Neural cell (in vitro differentiated cells): ENCODE measurements at regions not wholly inside any gene's neighbourhood (a gene's known extent, or its start where the extent isn't known, plus 50 kb on each side); places are given as distances from the start of the nearest gene placed in this dataset.

Experiments
- H2AFZ ChIP-seq: fragments of 200-600, 300-800 bp; sonication (generic), shearing (Covaris generic); 2 replicates; pipeline ENCODE4 v1.6.0; 2014; ENCODE audit warnings: low read depth, mild to moderate bottlenecking, antibody characterized with exemption, low read length, moderate library complexity
- H3F3A ChIP-seq: fragments of 200-600 bp; shearing (Covaris generic); 2 replicates; pipeline ENCODE4 v1.6.1; 2016; ENCODE audit warnings: mild to moderate bottlenecking, moderate library complexity, mixed read lengths, antibody characterized with exemption, low read length; ENCODE audit not compliant: insufficient read depth, poor library complexity, severe bottlenecking
- H3K27ac ChIP-seq: fragments of 200-600, 300-800 bp; sonication (generic), shearing (Covaris generic); 2 replicates; pipeline ENCODE4 v1.5.1; 2014; ENCODE audit warnings: mild to moderate bottlenecking, low read length, moderate library complexity
- H3K27me3 ChIP-seq: fragments of 300-800, 200-600 bp; sonication (generic), shearing (Covaris generic); 2 replicates; pipeline ENCODE4 v1.6.0; 2014; ENCODE audit warnings: mild to moderate bottlenecking, low read depth, low read length, moderate library complexity; ENCODE audit not compliant: insufficient read depth
- H3K36me3 ChIP-seq: fragments of 300-800, 200-600 bp; sonication (generic), shearing (Covaris generic); 2 replicates; pipeline ENCODE4 v1.5.1; 2014; ENCODE audit warnings: mild to moderate bottlenecking, antibody characterized with exemption, low read length, moderate library complexity; ENCODE audit not compliant: insufficient read depth
- H3K4me2 ChIP-seq: fragments of 300-800, 200-600 bp; sonication (generic), shearing (Covaris generic); 2 replicates; pipeline ENCODE4 v1.6.0; 2014; ENCODE audit warnings: mild to moderate bottlenecking, low read length
- H3K4me3 ChIP-seq: fragments of 300-800, 200-600 bp; sonication (generic), shearing (Covaris generic); 2 replicates; pipeline ENCODE4 v1.5.1; 2014; ENCODE audit warnings: mild to moderate bottlenecking, low read length, moderate library complexity
- H3K79me2 ChIP-seq: fragments of 200-600 bp; shearing (Covaris generic); replicated peaks from 2 replicates; pipeline ENCODE4 v1.6.0; 2014; ENCODE audit warnings: mild to moderate bottlenecking, low read length, moderate library complexity; ENCODE audit not compliant: insufficient read depth
- H3K9ac ChIP-seq: fragments of 300-800, 200-600 bp; sonication (generic), shearing (Covaris generic); 2 replicates; pipeline ENCODE4 v1.6.1; 2016; ENCODE audit warnings: mild to moderate bottlenecking, low read length, mixed read lengths
- H3K9me2 ChIP-seq: fragments of 200-600 bp; shearing (Covaris generic); 2 replicates; pipeline ENCODE4 v1.6.1; 2016; ENCODE audit warnings: mild to moderate bottlenecking, low read length, mixed read lengths; ENCODE audit not compliant: insufficient read depth
- H3K9me3 ChIP-seq: fragments of 200-600, 300-800 bp; sonication (generic), shearing (Covaris generic); 2 replicates; pipeline ENCODE4 v1.6.1; 2016; ENCODE audit warnings: mild to moderate bottlenecking, mixed run types, low read length, moderate library complexity, mixed read lengths
- H4K20me1 ChIP-seq: fragments of 200-600 bp; shearing (Covaris generic); 2 replicates; pipeline ENCODE4 v1.6.1; 2016; ENCODE audit warnings: mild to moderate bottlenecking, mixed run types; ENCODE audit not compliant: insufficient read depth
- EP300 ChIP-seq: fragments of 450-650 bp; conservative IDR thresholded peaks from 2 replicates; pipeline ENCODE4 v1.6.1; 2014; ENCODE audit warnings: antibody characterized with exemption, mild to moderate bottlenecking, moderate library complexity; ENCODE audit not compliant: poor library complexity, severe bottlenecking
- EZH2 ChIP-seq: fragments of 200-600, 300-800 bp; shearing (Covaris generic), sonication (generic); IDR thresholded peaks from 2 replicates; pipeline ENCODE4 v1.6.1; 2014; ENCODE audit warnings: antibody characterized with exemption, low read length, borderline replicate concordance, mild to moderate bottlenecking; ENCODE audit not compliant: insufficient read depth, poor library complexity, severe bottlenecking
- MXI1 ChIP-seq: fragments of 450-650 bp; conservative IDR thresholded peaks from 2 replicates; pipeline ENCODE4 v1.6.1; 2014; ENCODE audit warnings: antibody characterized with exemption, mild to moderate bottlenecking; ENCODE audit not compliant: poor library complexity, severe bottlenecking
- POLR2AphosphoS5 ChIP-seq: IDR thresholded peaks from 2 replicates; pipeline ENCODE4 v1.6.1; 2012
- RAD21 ChIP-seq: fragments of 450-650 bp; conservative IDR thresholded peaks from 2 replicates; pipeline ENCODE4 v1.6.1; 2014; ENCODE audit warnings: antibody characterized with exemption, mild to moderate bottlenecking, moderate library complexity
- SMC3 ChIP-seq: fragments of 450-650 bp; conservative IDR thresholded peaks from 2 replicates; pipeline ENCODE4 v1.6.1; 2014; ENCODE audit warnings: antibody characterized with exemption, mild to moderate bottlenecking, moderate library complexity; ENCODE audit not compliant: poor library complexity
- TAF1 ChIP-seq: IDR thresholded peaks from 2 replicates; pipeline ENCODE4 v1.6.1; 2012; ENCODE audit warnings: low read depth
- TF ChIP-seq, protein P1 (sequence below): IDR thresholded peaks from 2 replicates; pipeline ENCODE4 v1.6.1; 2012; ENCODE audit warnings: borderline replicate concordance
- TF ChIP-seq, protein P2 (sequence below): fragments of 450-650 bp; IDR thresholded peaks from 2 replicates; pipeline ENCODE4 v1.5.1; 2014; ENCODE audit warnings: antibody characterized with exemption, mild to moderate bottlenecking, moderate library complexity; ENCODE audit not compliant: poor library complexity, severe bottlenecking

DNA sequence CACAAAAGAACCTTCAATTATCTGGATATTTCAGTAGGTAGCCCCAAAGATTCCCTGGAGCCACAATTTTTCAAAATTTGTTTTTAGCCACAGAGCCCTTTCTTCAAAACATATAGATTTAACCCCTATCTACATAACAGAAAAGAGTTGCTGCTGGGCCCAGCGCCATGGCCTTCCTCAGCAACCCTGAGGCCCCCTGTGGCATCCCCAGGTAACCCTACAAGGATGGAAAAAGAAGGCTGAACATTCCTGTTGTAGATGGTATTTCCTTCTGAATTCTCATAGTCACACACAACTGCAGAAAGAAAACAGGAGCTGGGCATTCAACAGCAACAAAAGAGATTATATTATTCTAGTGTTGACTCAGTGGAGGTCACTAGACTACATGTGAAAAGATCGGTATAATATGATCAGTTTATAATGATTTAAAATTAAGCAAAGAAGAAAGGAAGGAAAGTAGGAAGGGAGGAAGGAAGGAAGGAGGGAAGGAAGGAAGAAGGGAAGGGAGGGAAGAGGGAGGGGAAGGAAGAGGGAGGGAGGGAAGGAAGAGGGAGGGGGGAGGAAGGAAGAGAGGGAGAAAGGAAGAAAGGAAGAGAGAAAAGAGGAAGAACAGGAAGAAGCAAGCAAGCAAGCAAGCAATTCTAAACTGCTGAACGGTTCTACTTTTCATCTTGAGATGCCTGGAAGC, 342.5 kb upstream of the NR2F2 start:
- H3K36me3 ChIP-seq = no peaks in the 10 kb centered on the region
- no peaks in the 10 kb centered on the region for H3F3A ChIP-seq
- no peak overlapping the region for H3K9ac ChIP-seq

DNA sequence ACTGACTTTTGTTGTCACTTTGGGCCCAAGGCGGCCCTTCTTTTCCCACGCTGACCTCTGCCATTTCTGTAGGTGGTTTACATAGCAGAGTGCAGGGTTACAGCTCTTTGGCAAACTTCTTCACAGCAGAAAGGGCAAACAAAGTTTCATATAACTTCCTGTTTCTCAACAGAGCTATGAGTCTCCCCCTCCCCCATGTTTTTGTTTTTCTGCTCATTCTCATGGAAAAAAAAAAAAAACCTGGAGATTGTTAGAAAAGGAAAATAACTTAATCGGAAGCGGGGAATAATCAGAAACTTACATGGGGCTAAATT, 342.0 kb upstream of the NR2F2 start:
- H3K27ac ChIP-seq = no peak overlapping the region
- H3K4me3 ChIP-seq = no peak overlapping the region
- H3K27me3 ChIP-seq = no peaks in the 10 kb centered on the region
- TF ChIP-seq EZH2 (no peak), TAF1 (no peak), SMC3 (no peak), POLR2AphosphoS5 (no peak), MXI1 (no peak), RAD21 (no peak), EP300 (no peak)
- TF ChIP-seq, protein P1, sequence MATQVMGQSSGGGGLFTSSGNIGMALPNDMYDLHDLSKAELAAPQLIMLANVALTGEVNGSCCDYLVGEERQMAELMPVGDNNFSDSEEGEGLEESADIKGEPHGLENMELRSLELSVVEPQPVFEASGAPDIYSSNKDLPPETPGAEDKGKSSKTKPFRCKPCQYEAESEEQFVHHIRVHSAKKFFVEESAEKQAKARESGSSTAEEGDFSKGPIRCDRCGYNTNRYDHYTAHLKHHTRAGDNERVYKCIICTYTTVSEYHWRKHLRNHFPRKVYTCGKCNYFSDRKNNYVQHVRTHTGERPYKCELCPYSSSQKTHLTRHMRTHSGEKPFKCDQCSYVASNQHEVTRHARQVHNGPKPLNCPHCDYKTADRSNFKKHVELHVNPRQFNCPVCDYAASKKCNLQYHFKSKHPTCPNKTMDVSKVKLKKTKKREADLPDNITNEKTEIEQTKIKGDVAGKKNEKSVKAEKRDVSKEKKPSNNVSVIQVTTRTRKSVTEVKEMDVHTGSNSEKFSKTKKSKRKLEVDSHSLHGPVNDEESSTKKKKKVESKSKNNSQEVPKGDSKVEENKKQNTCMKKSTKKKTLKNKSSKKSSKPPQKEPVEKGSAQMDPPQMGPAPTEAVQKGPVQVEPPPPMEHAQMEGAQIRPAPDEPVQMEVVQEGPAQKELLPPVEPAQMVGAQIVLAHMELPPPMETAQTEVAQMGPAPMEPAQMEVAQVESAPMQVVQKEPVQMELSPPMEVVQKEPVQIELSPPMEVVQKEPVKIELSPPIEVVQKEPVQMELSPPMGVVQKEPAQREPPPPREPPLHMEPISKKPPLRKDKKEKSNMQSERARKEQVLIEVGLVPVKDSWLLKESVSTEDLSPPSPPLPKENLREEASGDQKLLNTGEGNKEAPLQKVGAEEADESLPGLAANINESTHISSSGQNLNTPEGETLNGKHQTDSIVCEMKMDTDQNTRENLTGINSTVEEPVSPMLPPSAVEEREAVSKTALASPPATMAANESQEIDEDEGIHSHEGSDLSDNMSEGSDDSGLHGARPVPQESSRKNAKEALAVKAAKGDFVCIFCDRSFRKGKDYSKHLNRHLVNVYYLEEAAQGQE = no peak
- TF ChIP-seq, protein P2, sequence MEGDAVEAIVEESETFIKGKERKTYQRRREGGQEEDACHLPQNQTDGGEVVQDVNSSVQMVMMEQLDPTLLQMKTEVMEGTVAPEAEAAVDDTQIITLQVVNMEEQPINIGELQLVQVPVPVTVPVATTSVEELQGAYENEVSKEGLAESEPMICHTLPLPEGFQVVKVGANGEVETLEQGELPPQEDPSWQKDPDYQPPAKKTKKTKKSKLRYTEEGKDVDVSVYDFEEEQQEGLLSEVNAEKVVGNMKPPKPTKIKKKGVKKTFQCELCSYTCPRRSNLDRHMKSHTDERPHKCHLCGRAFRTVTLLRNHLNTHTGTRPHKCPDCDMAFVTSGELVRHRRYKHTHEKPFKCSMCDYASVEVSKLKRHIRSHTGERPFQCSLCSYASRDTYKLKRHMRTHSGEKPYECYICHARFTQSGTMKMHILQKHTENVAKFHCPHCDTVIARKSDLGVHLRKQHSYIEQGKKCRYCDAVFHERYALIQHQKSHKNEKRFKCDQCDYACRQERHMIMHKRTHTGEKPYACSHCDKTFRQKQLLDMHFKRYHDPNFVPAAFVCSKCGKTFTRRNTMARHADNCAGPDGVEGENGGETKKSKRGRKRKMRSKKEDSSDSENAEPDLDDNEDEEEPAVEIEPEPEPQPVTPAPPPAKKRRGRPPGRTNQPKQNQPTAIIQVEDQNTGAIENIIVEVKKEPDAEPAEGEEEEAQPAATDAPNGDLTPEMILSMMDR = no peak
- H3K9ac ChIP-seq = no peak overlapping the region
- H3F3A ChIP-seq = no peaks in the 10 kb centered on the region
- H3K36me3 ChIP-seq = no peaks in the 10 kb centered on the region
- H2AFZ ChIP-seq = no peak overlapping the region
- H4K20me1 ChIP-seq = no peaks in the 10 kb centered on the region
- H3K4me2 ChIP-seq = no peak overlapping the region
- H3K9me3 ChIP-seq = no peaks in the 10 kb centered on the region
- H3K79me2 ChIP-seq = no peaks in the 10 kb centered on the region
- H3K9me2 ChIP-seq = no peaks in the 10 kb centered on the region

More for the DNA sequence above, 342.5 kb upstream of the NR2F2 start:
- Histone ChIP-seq H3K4me2 (no peak overlapping the region), H3K27me3 (no peaks in the 10 kb centered on the region), H2AFZ (no peak overlapping the region), H3K9me2 (no peaks in the 10 kb centered on the region), H3K27ac (no peak overlapping the region), H3K9me3 (no peaks in the 10 kb centered on the region), H3K79me2 (no peaks in the 10 kb centered on the region), H4K20me1 (no peaks in the 10 kb centered on the region), H3K4me3 (no peak overlapping the region)
- TF ChIP-seq MXI1 (no peak), POLR2AphosphoS5 (no peak), SMC3 (no peak), RAD21 (no peak), TAF1 (no peak), EZH2 (no peak), EP300 (no peak)
- TF ChIP-seq, protein P1 = no peak
- TF ChIP-seq, protein P2 = no peak
